ENCODE measurements at regions not wholly inside any gene's neighbourhood (a gene's known extent, or its start where the extent isn't known, plus 50 kb on each side); places are given as distances from the start of the nearest gene placed in this dataset.

DNA sequence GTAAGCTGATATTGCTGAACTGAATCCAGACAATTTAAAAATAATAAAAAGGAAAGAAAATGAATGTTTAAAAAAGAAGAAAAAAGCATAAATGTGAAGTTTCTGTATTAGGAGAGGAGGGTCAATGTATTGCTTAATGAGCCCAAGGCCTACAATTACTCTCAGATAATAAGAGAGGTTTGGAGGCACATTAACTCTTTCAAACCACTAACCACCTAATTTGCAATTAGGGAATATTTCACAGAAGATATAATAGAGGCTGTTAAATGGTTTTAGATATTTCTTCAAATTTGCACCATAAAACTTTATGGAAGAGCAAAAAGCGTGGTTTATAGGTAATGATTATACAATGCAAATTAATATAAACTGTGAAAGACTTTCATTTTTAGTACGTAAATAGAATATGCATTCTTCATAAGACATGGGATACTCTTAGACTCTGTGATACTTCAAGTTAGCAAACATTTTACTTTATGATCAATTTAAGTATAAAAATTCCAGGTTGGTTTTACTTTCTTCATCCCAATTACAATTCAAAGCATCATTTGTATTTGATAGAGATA is 364.2 kb upstream of the GALNTL6 start:
- H3K4ac ChIP-seq (replicated peaks; ENCODE audit: insufficient read length, low read depth, low read length) = no peak overlapping the region
- no peak for FAIRE-seq
- TF ChIP-seq, protein P1, sequence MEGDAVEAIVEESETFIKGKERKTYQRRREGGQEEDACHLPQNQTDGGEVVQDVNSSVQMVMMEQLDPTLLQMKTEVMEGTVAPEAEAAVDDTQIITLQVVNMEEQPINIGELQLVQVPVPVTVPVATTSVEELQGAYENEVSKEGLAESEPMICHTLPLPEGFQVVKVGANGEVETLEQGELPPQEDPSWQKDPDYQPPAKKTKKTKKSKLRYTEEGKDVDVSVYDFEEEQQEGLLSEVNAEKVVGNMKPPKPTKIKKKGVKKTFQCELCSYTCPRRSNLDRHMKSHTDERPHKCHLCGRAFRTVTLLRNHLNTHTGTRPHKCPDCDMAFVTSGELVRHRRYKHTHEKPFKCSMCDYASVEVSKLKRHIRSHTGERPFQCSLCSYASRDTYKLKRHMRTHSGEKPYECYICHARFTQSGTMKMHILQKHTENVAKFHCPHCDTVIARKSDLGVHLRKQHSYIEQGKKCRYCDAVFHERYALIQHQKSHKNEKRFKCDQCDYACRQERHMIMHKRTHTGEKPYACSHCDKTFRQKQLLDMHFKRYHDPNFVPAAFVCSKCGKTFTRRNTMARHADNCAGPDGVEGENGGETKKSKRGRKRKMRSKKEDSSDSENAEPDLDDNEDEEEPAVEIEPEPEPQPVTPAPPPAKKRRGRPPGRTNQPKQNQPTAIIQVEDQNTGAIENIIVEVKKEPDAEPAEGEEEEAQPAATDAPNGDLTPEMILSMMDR (IDR thresholded peaks at IDR 0.05; ENCODE audit: control extremely low read depth in 1 of 3, insufficient read depth in 1 of 3, low read depth in 1 of 3, low read length in 3 of 3) = no peak
- TF ChIP-seq JUND (IDR thresholded peaks at IDR 0.05; ENCODE audit: low read length) (no peak), EP300 (IDR thresholded peaks at IDR 0.05; ENCODE audit: borderline replicate concordance in 1 of 2, low read depth in 2 of 2, low read length in 2 of 2) (no peak), RAD21 (IDR thresholded peaks at IDR 0.05 in 1 of 2, conservative IDR thresholded peaks at IDR 0.05 in 1 of 2; ENCODE audit: low read depth in 2 of 2, low read length in 2 of 2) (no peak), TBP (IDR thresholded peaks at IDR 0.05; ENCODE audit: low read depth, low read length) (no peak), PHF8 (conservative IDR thresholded peaks at IDR 0.05; ENCODE audit: low read depth, low read length) (no peak), CBX5 (IDR thresholded peaks at IDR 0.05; ENCODE audit: low read depth, low read length) (no peak), SUZ12 (IDR thresholded peaks at IDR 0.05; ENCODE audit: low read length) (no peak), GTF2F1 (IDR thresholded peaks at IDR 0.05; ENCODE audit: borderline replicate concordance, low read depth, low read length) (no peak), POU5F1 (IDR thresholded peaks at IDR 0.05; ENCODE audit: low read depth, low read length) (no peak)

More for the DNA sequence above, 364.2 kb upstream of the GALNTL6 start:
- WGBS, 2 experiments (ENCODE audit: extremely low coverage in 1 of 2, insufficient coverage in 1 of 2, insufficient read length in 1 of 2, insufficient replicate concordance in 2 of 2, low coverage in 1 of 2, low lambda C conversion rate in 2 of 2, missing lambda C conversion rate in 1 of 2) = 100% methylated on average over 2 of the region's 2 CpGs; no CpG with 5 or more reads in 1 of the 2 experiments
- H3K23me2 ChIP-seq (ENCODE audit: low read depth, low read length) = no peaks in the 10 kb centered on the region
- no peak overlapping the region for H3K56ac ChIP-seq (replicated peaks; ENCODE audit: insufficient read length, low read depth, low read length)
- H2BK5ac ChIP-seq (ENCODE audit: low read depth, low read length) = no peak overlapping the region
- H3K14ac ChIP-seq (ENCODE audit: insufficient read length) = no peak overlapping the region
- H4K5ac ChIP-seq (ENCODE audit: insufficient read length, low read depth, low read length) = no peak overlapping the region
- no peak overlapping the region for H2BK12ac ChIP-seq (ENCODE audit: low read depth, low read length)
- H3K79me2 ChIP-seq (ENCODE audit: control insufficient read depth in 1 of 2, insufficient read depth in 2 of 2, low read length in 2 of 2) = no peaks in the 10 kb centered on the region
- no peak overlapping the region for H2BK20ac ChIP-seq (ENCODE audit: low read length)
- H2AFZ ChIP-seq (ENCODE audit: low read length) = no peak overlapping the region
- H3K27ac ChIP-seq (ENCODE audit: low read depth, low read length) = no peak overlapping the region
- ChIA-PET CTCF (ENCODE audit: partially characterized antibody) (no interaction called here), POLR2A (ENCODE audit: partially characterized antibody) (no interaction called here)
- H3K79me1 ChIP-seq (ENCODE audit: low read depth, low read length) = no peaks in the 10 kb centered on the region
- H2BK120ac ChIP-seq (replicated peaks; ENCODE audit: low read depth, low read length) = no peak overlapping the region
- no peak overlapping the region for H3K9ac ChIP-seq (replicated peaks in 1 of 4; ENCODE audit: extremely low read depth in 1 of 4, low read depth in 3 of 4, low read length in 3 of 4)
- H3K4me1 ChIP-seq (replicated peaks in 1 of 4; ENCODE audit: control insufficient read depth in 3 of 4, insufficient read depth in 4 of 4, low read length in 3 of 4) = no peaks in the 10 kb centered on the region
- no peak overlapping the region for H3K4me3 ChIP-seq (ENCODE audit: extremely low read depth in 1 of 4, insufficient read depth in 2 of 4, low read depth in 3 of 4, low read length in 4 of 4)
- no peak overlapping the region for H4K8ac ChIP-seq (ENCODE audit: extremely low read depth, insufficient read depth, low read length)
- DNase-seq (ENCODE audit: low read depth in 1 of 2, low spot score in 2 of 2) = no peak
- no peak overlapping the region for H2BK15ac ChIP-seq (ENCODE audit: low read length)
- no peaks in the 10 kb centered on the region for H3K36me3 ChIP-seq (ENCODE audit: control insufficient read depth in 2 of 4, insufficient read depth in 4 of 4, low read length in 3 of 4)
- no peaks in the 10 kb centered on the region for H4K20me1 ChIP-seq (replicated peaks in 1 of 2; ENCODE audit: control insufficient read depth in 1 of 2, insufficient read depth in 2 of 2, low read length in 2 of 2)
- H2AK5ac ChIP-seq (ENCODE audit: low read depth, low read length) = no peak overlapping the region
- no peaks in the 10 kb centered on the region for H3K27me3 ChIP-seq (replicated peaks in 1 of 4; ENCODE audit: control insufficient read depth in 3 of 4, extremely low read depth in 1 of 4, insufficient read depth in 3 of 4, low read length in 3 of 4)
- H4K91ac ChIP-seq (replicated peaks; ENCODE audit: insufficient read length, low read length) = no peak overlapping the region
- no peaks in the 10 kb centered on the region for H3K9me3 ChIP-seq (ENCODE audit: insufficient read depth in 2 of 2, low read depth in 1 of 2, low read length in 1 of 2)
- H3K23ac ChIP-seq (ENCODE audit: insufficient read length) = no peak overlapping the region
- no peak overlapping the region for H3K4me2 ChIP-seq (ENCODE audit: insufficient read depth in 1 of 2, low read depth in 2 of 2, low read length in 2 of 2)
- no peak overlapping the region for H3K18ac ChIP-seq (ENCODE audit: extremely low read depth, low read length)
